AG09319 (cell line): ENCODE measurements at regions not wholly inside any gene's neighbourhood (a gene's known extent, or its start where the extent isn't known, plus 50 kb on each side); places are given as distances from the start of the nearest gene placed in this dataset.

ENCODE experiments used
- DNase-seq: peaks from one replicate; pipeline ENCODE4 v3.0.0-alpha.2; 2010; ENCODE audit warnings: low read depth; ENCODE audit errors: extremely low read depth
- TF ChIP-seq, protein P1 (sequence below): IDR thresholded peaks from 2 replicates; pipeline ENCODE4 v1.5.1; 2011; ENCODE audit warnings: low read depth, mild to moderate bottlenecking, inconsistent platforms, low read length, moderate library complexity

GRCh38 chr15:95417761-95418160, 912.7 kb upstream of the NR2F2 start:
- TF ChIP-seq, protein P1, sequence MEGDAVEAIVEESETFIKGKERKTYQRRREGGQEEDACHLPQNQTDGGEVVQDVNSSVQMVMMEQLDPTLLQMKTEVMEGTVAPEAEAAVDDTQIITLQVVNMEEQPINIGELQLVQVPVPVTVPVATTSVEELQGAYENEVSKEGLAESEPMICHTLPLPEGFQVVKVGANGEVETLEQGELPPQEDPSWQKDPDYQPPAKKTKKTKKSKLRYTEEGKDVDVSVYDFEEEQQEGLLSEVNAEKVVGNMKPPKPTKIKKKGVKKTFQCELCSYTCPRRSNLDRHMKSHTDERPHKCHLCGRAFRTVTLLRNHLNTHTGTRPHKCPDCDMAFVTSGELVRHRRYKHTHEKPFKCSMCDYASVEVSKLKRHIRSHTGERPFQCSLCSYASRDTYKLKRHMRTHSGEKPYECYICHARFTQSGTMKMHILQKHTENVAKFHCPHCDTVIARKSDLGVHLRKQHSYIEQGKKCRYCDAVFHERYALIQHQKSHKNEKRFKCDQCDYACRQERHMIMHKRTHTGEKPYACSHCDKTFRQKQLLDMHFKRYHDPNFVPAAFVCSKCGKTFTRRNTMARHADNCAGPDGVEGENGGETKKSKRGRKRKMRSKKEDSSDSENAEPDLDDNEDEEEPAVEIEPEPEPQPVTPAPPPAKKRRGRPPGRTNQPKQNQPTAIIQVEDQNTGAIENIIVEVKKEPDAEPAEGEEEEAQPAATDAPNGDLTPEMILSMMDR: no peak
- no peak for DNase-seq

DNA sequence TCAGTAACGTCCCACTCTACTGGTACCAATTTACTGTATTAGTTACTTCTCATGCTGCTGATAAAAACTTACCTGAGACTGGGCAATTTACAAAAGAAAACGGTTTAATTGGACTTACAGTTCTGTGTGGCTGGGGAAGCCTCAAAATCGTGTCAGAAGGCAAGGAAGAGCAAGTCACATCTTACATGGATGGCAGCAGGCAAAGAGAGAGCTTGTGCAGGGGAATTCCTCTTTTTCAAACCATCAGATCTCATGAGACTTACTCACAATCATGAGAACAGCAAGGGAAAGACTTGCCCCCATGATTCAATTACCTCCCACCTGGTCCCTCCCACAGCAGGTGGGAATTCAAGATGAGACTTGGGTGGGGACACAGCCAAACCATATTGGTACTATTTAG, 908.2 kb upstream of the NR2F2 start:
- TF ChIP-seq, protein P1: no peak
- no peak for DNase-seq

DNA sequence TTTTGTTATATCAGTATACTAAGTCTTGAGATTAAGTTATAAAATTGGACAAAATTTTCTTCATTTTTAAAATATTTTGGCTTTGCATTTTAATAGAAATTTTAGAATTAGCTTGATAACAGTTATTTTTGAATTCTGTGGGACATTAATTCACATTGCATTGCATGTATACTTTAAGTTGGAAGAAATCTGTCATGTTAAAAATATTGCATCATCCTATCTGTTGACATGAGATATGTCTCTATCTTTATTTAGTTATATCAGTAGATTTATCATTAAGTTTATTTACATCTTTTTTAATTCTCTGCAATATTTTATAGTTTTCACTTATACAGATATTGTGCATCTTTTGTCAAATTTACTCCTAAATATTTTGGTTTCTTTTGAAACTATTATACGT, 904.6 kb upstream of the NR2F2 start:
- TF ChIP-seq, protein P1: no peak
- no peak for DNase-seq

- no peak for DNase-seq
- TF ChIP-seq, protein P1: no peak
Measured at GRCh38 chr15:95429345-95429744, 901.2 kb upstream of the NR2F2 start.

DNA sequence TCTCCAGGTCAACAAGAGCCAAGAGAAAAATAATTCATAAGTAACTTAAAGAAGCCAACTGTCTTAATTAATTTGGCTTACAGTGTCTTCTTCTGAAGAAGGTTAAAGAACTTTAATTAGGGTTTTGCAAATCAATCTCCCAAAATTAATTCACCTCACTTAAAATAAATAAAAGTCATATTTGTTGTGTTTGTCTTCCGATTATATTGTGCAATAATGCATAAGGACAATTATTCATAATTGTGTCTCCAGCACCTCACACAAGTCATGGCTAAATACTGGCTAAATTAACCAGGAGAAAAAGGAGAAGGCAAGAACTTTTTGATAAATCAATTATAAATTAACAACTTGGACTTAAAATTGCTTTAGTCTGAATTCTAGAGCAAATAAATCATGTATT, 899.0 kb upstream of the NR2F2 start:
- DNase-seq: no peak
- TF ChIP-seq, protein P1: no peak

GRCh38 chr15:95432878-95433405, 897.6 kb upstream of the NR2F2 start:
- DNase-seq: no peak
- TF ChIP-seq, protein P1: no peak

DNA sequence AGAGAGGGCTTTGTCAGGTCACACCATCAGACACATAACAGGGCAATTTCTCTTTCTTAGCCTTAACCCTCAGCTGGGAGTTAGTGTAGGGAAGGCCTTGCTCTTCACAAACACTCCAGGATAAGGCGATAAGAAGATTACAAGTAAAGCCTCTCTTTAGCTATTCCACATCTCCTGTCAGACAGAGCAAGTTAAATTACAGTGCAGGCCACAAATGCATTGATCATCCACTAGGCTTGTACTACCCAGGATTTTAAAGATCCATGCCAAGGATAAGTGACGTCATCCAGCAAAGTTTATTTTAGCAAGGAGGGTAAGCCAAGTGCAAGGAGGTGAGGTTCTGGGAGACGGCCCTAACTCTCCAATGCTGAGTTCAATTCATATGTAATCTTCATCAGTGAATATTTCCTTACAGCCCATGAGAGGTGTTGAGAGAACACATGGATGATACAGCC, 890.6 kb upstream of the NR2F2 start:
- DNase-seq: no peak
- TF ChIP-seq, protein P1: no peak
